ENCODE measurements at regions not wholly inside any gene's neighbourhood (a gene's known extent, or its start where the extent isn't known, plus 50 kb on each side); places are given as distances from the start of the nearest gene placed in this dataset.
A peak's percentile ranks its signal among the peaks of the same experiment; 100 is the strongest.

GRCh38 chr12:116372815-116373214 is 95.3 kb upstream of the MED13L start:
- Histone ChIP-seq H2AFZ (ENCODE audit: low read length) (no peak overlapping the region), H3K18ac (ENCODE audit: insufficient read length, low read depth, low read length) (no peak overlapping the region), H3K23ac (ENCODE audit: insufficient read length, low read depth, low read length) (no peak overlapping the region), H3K79me1 (ENCODE audit: insufficient read depth, low read depth, low read length, poor library complexity, severe bottlenecking) (no peaks in the 10 kb centered on the region), H3K4me2 (ENCODE audit: insufficient read depth, insufficient read length, low read length) (no peak overlapping the region), H3K79me2 (ENCODE audit: insufficient read depth, low read length) (no peaks in the 10 kb centered on the region), H4K20me1 (ENCODE audit: control insufficient read depth, insufficient read depth, insufficient read length) (no peaks in the 10 kb centered on the region), H3K4me1 (ENCODE audit: insufficient read depth, low read length) (peaks cover 3% of the 10 kb centered on the region; the same call in 1 of the 2 replicates), H2BK12ac (ENCODE audit: insufficient read length, low read depth, low read length) (no peak overlapping the region), H3K56ac (ENCODE audit: insufficient read length, low read depth, low read length) (no peak overlapping the region), H3K9me3 (ENCODE audit: control insufficient read depth, low read depth, low read length) (no peaks in the 10 kb centered on the region), H4K5ac (ENCODE audit: insufficient read length, low read depth, low read length) (no peak overlapping the region), H2AK5ac (ENCODE audit: insufficient read length, low read length) (no peak overlapping the region), H2BK120ac (ENCODE audit: low read depth, low read length, poor library complexity, severe bottlenecking) (no peak overlapping the region), H3K9ac (ENCODE audit: extremely low read depth, insufficient read length, low read length) (no peak overlapping the region), H3T11ph (ENCODE audit: low read length) (no peak overlapping the region), H3K23me2 (ENCODE audit: insufficient read length, low read depth, low read length, poor library complexity, severe bottlenecking) (no peaks in the 10 kb centered on the region), H3K27me3 (ENCODE audit: insufficient read depth, low read length) (no peaks in the 10 kb centered on the region), H3K27ac (ENCODE audit: insufficient read length, low read depth, low read length) (no peak overlapping the region), H2BK20ac (ENCODE audit: low read depth, low read length, poor library complexity, severe bottlenecking) (no peak overlapping the region), H3K14ac (ENCODE audit: insufficient read depth, low read length) (no peak overlapping the region; the same call in 1 of the 2 replicates), H4K91ac (ENCODE audit: insufficient read length, low read depth, low read length) (no peak overlapping the region), H4K8ac (replicated peaks; ENCODE audit: insufficient read length, low read depth, low read length) (no peak overlapping the region), H2BK15ac (ENCODE audit: low read depth, low read length) (no peak overlapping the region), H2BK5ac (ENCODE audit: insufficient read length, low read length) (no peak overlapping the region), H3K4ac (ENCODE audit: low read depth, low read length) (no peak overlapping the region)
- Mint-ChIP-seq H3K36me3 (ENCODE audit: insufficient read depth in 1 of 3, low read depth in 3 of 3) (no peaks in the 10 kb centered on the region; a peak in 1 of 7 replicates), H3K9me3 (peaks cover 8 to 14% of the 10 kb centered on the region in 2 experiments; a peak in 3 of 5 replicates), H3K27ac (peak overlapping the region in 1 of 3 experiments; percentile 68; a peak in 1 of 7 replicates), H3K27me3 (ENCODE audit: low read depth) (peaks cover 13% of the 10 kb centered on the region), H3K4me1 (peaks cover 29 to 44% of the 10 kb centered on the region in 2 experiments), H3K4me3 (no peak overlapping the region)
- DNase-seq, result no peak
- no peak for TF ChIP-seq CTCF (conservative IDR thresholded peaks at IDR 0.05)
- no CpG with 5 or more reads among the region's 6 CpGs for WGBS (ENCODE audit: extremely low coverage, insufficient read length, low lambda C conversion rate)
